Glutamatergic neuron (in vitro differentiated cells): ENCODE measurements at regions not wholly inside any gene's neighbourhood (a gene's known extent, or its start where the extent isn't known, plus 50 kb on each side); places are given as distances from the start of the nearest gene placed in this dataset.

Experiments
- DNase-seq: peaks from one replicate; pipeline ENCODE4 v3.0.0; 2022
- H3K27ac Mint-ChIP-seq: one replicate; pipeline ENCODE4 v1.8.0; 2020; ENCODE audit warnings: mild to moderate bottlenecking, mixed read lengths, inconsistent platforms; ENCODE audit not compliant: unreplicated experiment
- H3K27me3 Mint-ChIP-seq: one replicate; pipeline ENCODE4 v1.8.0; 2020; ENCODE audit warnings: mild to moderate bottlenecking, moderate library complexity, mixed read lengths, inconsistent platforms; ENCODE audit not compliant: unreplicated experiment
- H3K36me3 Mint-ChIP-seq: one replicate; pipeline ENCODE4 v1.8.0; 2020; ENCODE audit warnings: mild to moderate bottlenecking, mixed read lengths, inconsistent platforms; ENCODE audit not compliant: unreplicated experiment
- H3K4me1 Mint-ChIP-seq: one replicate; pipeline ENCODE4 v1.8.0; 2020; ENCODE audit warnings: mild to moderate bottlenecking, low read depth, mixed read lengths, inconsistent platforms; ENCODE audit not compliant: unreplicated experiment
- H3K4me3 Mint-ChIP-seq: one replicate; pipeline ENCODE4 v1.8.0; 2020; ENCODE audit warnings: mild to moderate bottlenecking, mixed read lengths, inconsistent platforms; ENCODE audit not compliant: unreplicated experiment
- H3K9me3 Mint-ChIP-seq: one replicate; pipeline ENCODE4 v1.8.0; 2020; ENCODE audit warnings: mild to moderate bottlenecking, moderate library complexity, mixed read lengths, inconsistent platforms; ENCODE audit not compliant: unreplicated experiment
- CTCF ChIP-seq: fragments of 200-600 bp; sonication (generic); IDR thresholded peaks from one replicate; pipeline ENCODE4 v1.5.0; 2021; ENCODE audit not compliant: partially characterized antibody, unreplicated experiment

GRCh38 chr15:47523681-47524475 is 193.4 kb upstream of the SEMA6D start:
- peak overlapping the region; percentile 93 for H3K27ac Mint-ChIP-seq
- no peak for TF ChIP-seq CTCF
- no peak overlapping the region for H3K4me3 Mint-ChIP-seq
- DNase-seq, result no peak
- peaks cover 30% of the 10 kb centered on the region for H3K4me1 Mint-ChIP-seq
- peaks cover 8% of the 10 kb centered on the region for H3K27me3 Mint-ChIP-seq
- H3K9me3 Mint-ChIP-seq, result peaks cover 10% of the 10 kb centered on the region
- no peaks in the 10 kb centered on the region for H3K36me3 Mint-ChIP-seq

GRCh38 chr15:47529241-47529640 is 188.1 kb upstream of the SEMA6D start:
- Mint-ChIP-seq H3K4me1 (peaks cover 8% of the 10 kb centered on the region), H3K4me3 (no peak overlapping the region), H3K27me3 (peaks cover 6% of the 10 kb centered on the region), H3K36me3 (no peaks in the 10 kb centered on the region), H3K27ac (no peak overlapping the region), H3K9me3 (no peaks in the 10 kb centered on the region)
- no peak for DNase-seq
- TF ChIP-seq CTCF, result no peak

GRCh38 chr15:47534673-47535072 is 182.6 kb upstream of the SEMA6D start:
- Mint-ChIP-seq H3K9me3 (peaks cover 3% of the 10 kb centered on the region), H3K4me3 (no peak overlapping the region), H3K27me3 (peaks cover 6% of the 10 kb centered on the region), H3K4me1 (peaks cover 13% of the 10 kb centered on the region), H3K36me3 (no peaks in the 10 kb centered on the region), H3K27ac (no peak overlapping the region)
- no peak for DNase-seq
- TF ChIP-seq CTCF, result no peak

GRCh38 chr15:47541562-47541961 is 175.7 kb upstream of the SEMA6D start:
- no peak for TF ChIP-seq CTCF
- Mint-ChIP-seq H3K4me1 (peaks cover 24% of the 10 kb centered on the region), H3K36me3 (peaks cover 5% of the 10 kb centered on the region), H3K27ac (no peak overlapping the region), H3K9me3 (peaks cover 3% of the 10 kb centered on the region), H3K27me3 (no peaks in the 10 kb centered on the region), H3K4me3 (no peak overlapping the region)
- DNase-seq, result no peak

GRCh38 chr15:47542312-47542989 is 174.9 kb upstream of the SEMA6D start:
- no peak for DNase-seq
- Mint-ChIP-seq H3K4me3 (no peak overlapping the region), H3K4me1 (peaks cover 21% of the 10 kb centered on the region), H3K9me3 (peaks cover 3% of the 10 kb centered on the region), H3K27ac (no peak overlapping the region), H3K36me3 (peaks cover 5% of the 10 kb centered on the region), H3K27me3 (no peaks in the 10 kb centered on the region)
- TF ChIP-seq CTCF, result no peak
